Midbrain (tissue), 1 donor: ENCODE measurements at regions not wholly inside any gene's neighbourhood (a gene's known extent, or its start where the extent isn't known, plus 50 kb on each side); places are given as distances from the start of the nearest gene placed in this dataset.
"Not testable (repeated sequence)": the region's sequence is repeated elsewhere in the genome, so short reads cannot be mapped to it uniquely, and the experiment has no call there.

Experiments
- DNase-seq: peaks from one replicate; lab custom pipeline; 2025; lab: John Stamatoyannopoulos, UW

- no peak for DNase-seq
Measured at GRCh38 chr17:27065588-27065987, 228.3 kb upstream of the WSB1 start.

DNA sequence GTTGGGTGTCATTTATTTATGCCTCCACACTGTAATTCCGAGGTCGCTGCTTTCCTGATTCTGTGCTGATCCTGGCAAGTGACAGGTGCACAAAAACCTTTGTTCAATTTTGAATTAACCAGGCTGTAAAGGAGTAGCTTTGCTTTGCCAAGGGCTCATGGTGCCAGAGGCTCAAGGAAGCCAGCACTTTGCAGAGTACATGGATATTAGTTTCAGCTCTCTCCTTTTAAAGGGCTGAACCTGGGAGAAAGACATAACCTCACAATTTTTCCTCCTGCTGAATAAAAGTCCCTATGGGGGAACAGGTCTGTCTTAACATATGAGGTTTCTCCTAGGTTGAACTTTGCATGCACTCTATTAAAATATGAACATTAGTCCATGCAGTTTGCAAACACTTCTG, 227.6 kb upstream of the WSB1 start:
- no peak for DNase-seq

GRCh38 chr17:27069842-27070508, 223.9 kb upstream of the WSB1 start:
- no peak for DNase-seq

DNA sequence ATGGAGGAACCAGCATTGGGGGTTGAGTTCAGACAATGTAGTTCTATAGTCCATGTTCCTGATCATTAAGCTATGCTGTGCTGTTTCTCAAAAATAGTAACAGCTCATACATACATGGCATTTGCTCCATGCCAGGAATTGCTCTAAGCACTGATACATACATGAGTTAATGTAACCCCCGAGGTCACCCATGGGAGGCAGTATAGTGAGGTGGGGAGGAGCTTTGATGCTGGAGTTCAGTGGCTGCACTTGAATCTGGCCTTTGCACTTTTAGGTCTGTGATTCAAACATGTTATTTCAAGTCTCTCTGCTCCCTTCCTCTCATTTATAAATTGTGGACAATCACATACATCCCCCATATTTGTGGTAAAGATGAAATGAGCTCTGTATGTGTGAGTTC, 223.1 kb upstream of the WSB1 start:
- no peak for DNase-seq

DNA sequence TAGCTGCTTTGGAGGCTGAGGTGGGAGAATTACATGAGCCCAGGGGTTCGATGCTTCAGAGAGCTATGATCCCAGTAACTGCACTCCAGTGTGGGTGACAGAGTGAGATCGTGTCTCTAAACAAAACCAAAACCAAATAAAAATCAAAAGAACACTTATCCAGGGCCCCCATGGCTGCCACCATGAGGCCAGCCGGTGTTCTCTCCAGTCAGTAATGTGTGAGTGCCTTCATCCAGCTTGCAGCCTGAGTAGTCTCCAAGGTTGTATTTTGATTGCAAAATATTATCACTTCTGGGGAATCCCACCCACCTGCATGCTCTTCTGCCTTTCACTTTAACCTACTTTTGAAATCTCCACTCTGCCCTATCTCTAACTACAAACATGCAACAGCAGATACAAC, 221.0 kb upstream of the WSB1 start:
- no peak for DNase-seq

DNA sequence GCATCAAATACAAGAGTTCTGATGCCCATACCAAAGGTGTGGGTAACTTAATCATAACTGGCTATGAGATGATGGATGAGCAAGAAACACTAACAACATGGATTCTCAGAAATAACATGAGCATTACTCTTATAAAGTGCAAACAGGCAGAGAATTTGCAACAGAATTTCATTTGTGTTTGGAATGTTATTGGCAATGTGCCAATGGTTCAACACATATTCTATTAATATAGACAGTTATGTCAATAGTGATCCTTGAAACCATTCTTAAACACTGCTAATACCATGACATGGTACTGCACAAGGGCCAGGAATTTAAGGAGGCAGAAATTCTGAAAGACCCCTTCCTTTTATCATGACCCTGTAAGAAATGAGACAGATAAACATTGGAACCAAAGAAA, 217.1 kb upstream of the WSB1 start:
- DNase-seq, result no peak

DNA sequence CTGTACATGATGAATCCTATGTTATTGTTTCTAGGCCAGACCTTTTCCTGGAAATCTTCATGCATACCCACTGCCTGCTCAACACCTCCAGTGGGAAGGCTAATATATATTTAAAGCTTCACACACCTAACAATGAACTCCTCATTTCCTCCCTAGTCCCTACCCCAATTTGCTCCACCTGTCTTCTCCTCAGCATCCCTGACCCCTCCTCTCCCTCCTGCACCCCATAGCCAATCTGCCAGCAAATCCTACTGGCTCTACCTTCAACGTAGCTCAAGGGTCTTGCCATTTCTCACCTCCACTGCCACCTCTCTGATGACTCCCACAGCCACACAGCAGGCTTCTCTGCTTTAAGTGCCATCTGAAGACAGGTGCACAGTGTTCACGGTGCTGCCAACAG, 215.6 kb upstream of the WSB1 start:
- no peak for DNase-seq

GRCh38 chr17:27079660-27080059, 214.3 kb upstream of the WSB1 start:
- no peak for DNase-seq

GRCh38 chr17:27081002-27081638, 212.8 kb upstream of the WSB1 start:
- DNase-seq, result no peak

GRCh38 chr17:27082023-27082774, 211.7 kb upstream of the WSB1 start:
- DNase-seq, result no peak

DNA sequence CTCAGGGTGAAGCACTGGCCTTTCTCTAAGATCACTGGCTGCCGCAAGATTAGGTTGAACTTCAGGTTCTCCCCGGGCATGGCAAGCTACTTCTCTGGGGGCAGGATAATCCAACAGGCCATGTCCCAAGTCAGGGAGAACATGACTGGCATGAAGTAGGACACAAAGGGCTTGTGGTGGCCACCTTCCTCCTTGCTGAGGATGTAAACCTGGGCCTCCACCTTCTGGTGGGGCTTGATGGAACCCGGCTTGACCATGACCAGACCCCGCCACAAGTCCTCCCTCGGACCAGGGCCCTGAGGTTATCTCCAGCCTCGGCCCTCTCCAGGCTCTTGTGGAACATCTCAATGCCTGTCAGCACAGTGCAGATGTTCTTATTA, 211.1 kb upstream of the WSB1 start:
- no peak for DNase-seq

DNA sequence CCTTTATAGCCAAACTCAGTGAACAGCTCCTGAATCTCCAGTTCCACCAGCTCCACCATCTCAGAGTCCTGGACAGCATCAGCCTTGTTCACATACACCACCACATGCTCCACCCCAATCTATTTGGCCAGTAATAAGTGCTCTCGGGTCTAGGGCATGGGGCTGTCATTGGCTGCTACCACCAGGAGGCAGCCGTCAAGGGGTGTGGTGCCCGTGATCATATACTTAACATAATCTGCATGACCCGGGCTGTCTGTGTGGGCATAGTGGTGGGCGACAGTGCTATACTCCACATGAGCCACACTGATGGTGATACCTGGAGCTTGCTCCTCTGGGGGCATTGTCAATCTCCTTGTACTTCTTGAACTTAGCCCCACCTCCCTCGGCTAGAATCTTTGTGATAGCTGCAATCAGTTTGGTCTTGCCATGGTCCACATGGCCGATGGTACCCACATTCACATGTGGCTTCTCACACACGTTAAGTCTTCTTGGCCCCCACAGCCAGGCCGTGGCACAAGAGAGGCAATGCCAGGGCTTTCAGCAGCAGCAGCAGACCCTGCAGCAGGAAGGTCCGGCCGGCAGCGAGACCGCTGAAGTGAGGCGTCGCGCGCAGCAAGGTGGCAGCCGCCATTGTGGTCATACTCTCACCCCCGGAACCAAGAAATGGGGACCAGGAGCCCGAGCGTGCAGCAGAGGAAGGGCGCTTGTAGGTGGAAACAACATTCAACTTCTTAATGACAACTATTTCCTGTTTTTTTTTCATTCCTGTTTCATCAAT, 210.3 kb upstream of the WSB1 start:
- no peak for DNase-seq

DNA sequence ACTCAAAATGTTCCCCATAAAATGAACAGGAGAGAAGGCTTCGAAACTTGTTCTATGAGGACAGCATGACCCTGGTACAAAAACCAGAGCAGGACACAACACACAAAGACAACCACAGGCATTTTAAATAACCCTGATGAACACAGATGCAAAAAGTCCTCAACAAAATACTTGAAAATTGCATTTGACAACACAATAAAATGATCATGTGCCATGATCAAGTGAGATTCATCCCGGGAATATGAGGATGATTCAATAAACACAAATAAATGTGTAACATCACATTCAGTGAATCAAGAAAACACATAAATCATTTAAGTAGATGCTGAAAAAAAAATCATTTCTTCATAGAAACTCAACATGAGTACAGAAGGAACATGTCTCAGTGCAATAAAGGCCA, 208.4 kb upstream of the WSB1 start:
- no peak for DNase-seq

- DNase-seq, result no peak
Measured at GRCh38 chr17:27086526-27086925, 207.4 kb upstream of the WSB1 start.

GRCh38 chr17:27087935-27088766, 205.8 kb upstream of the WSB1 start:
- no peak for DNase-seq

- DNase-seq, result no peak
Measured at GRCh38 chr17:27088767-27089078, 205.2 kb upstream of the WSB1 start.

GRCh38 chr17:27089079-27089928, 204.6 kb upstream of the WSB1 start:
- DNase-seq, result not testable (repeated sequence)

DNA sequence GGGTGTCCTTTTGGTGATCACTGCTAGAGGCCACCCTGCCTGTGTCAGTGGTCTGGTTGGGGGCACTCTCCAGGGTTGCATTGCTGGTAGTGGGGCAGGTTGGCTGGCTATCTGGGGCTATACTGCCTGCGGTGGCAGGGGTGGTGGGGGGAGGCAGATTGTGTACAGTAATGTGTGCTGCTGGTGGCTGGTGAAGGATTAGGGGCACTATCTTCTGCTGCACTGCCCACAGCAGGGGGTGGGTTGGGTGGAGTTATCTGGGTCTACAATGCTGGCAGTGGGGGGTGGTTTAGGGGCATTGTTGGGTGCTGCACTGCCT, 204.0 kb upstream of the WSB1 start:
- no peak for DNase-seq

DNA sequence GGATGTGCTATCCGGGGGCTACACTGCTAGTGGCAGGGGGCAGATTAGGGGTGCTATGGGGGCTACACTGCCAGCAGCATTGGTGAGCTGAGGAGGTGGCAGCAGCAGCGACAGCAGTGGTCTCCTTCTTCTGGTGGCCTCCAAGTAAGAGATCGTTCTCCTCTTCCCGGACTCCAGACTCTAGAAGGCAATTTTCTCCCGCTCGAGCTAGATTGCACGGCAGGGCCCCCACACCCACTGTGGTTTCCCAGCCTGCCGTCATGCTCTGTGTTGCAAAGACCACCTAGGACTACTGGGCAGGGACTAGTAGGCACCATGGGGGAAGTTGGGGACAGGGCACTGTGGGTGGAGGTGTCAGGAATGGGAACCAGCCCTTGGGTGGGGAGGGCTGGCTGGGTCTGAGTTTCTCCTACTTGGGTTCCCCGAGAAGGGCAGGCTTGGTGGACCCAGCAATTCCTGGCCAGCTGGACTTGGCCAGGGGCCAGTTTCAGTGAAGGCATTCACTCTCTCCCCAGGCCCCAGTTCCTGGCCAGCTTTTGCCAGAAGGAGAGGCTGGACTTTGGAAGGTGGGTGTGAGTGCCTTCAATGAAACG, 203.4 kb upstream of the WSB1 start:
- DNase-seq, result not testable (repeated sequence)

- no peak for DNase-seq
Measured at GRCh38 chr17:27091043-27091497, 202.8 kb upstream of the WSB1 start.

GRCh38 chr17:27094179-27094578, 199.7 kb upstream of the WSB1 start:
- not testable (repeated sequence) for DNase-seq
